PC-9 (cell line): ENCODE measurements at regions not wholly inside any gene's neighbourhood (a gene's known extent, or its start where the extent isn't known, plus 50 kb on each side); places are given as distances from the start of the nearest gene placed in this dataset.

Source experiments
- BruUV-seq: library from RNA; stranded (reverse); fragments of 400-500 nt; replicated peaks from 2 replicates; lab custom pipeline; 2021; lab: Mats Ljungman, UMichigan
- CTCF ChIA-PET: fragments of 300-600 bp; sonication (Branson Sonifier 250); formaldehyde crosslinking; loops from one replicate; lab custom pipeline; 2022; ENCODE audit warnings: antibody characterized with exemption; lab: Charles Lee
- POLR2A ChIA-PET: fragments of 300-600 bp; sonication (Branson Sonifier 250); formaldehyde crosslinking; loops from one replicate; lab custom pipeline; 2022; ENCODE audit warnings: antibody characterized with exemption; ENCODE audit not compliant: unreplicated experiment; lab: Charles Lee
- DNase-seq, 2 experiments: peaks; one replicate each; pipeline versions ENCODE4 v3.0.0 to v3.0.0-alpha.2; 2015 to 2022; ENCODE audit warnings: mixed read lengths in 1 of 2
- H2AFZ ChIP-seq: fragments of 200-600 bp; sonication (generic); 2 replicates; pipeline ENCODE4 v1.8.1; 2017; ENCODE audit warnings: antibody characterized with exemption
- H3F3A ChIP-seq: fragments of 200-600 bp; sonication (generic); 2 replicates; pipeline ENCODE4 v1.8.1; 2017; ENCODE audit warnings: antibody characterized with exemption, mild to moderate bottlenecking, low read depth; ENCODE audit not compliant: insufficient read depth
- H3K27ac ChIP-seq: fragments of 200-600 bp; sonication (generic); 2 replicates; pipeline ENCODE4 v1.6.1; 2016; ENCODE audit warnings: mixed run types
- H3K27me3 ChIP-seq: fragments of 200-600 bp; sonication (generic); 2 replicates; pipeline ENCODE4 v1.6.1; 2016; ENCODE audit warnings: low read depth, mixed run types; ENCODE audit not compliant: insufficient read depth
- H3K36me3 ChIP-seq: fragments of 200-600 bp; sonication (generic); 2 replicates; pipeline ENCODE4 v1.6.1; 2016; ENCODE audit warnings: low read depth, mixed run types
- H3K4me1 ChIP-seq: fragments of 200-600 bp; sonication (generic); replicated peaks from 2 replicates; pipeline ENCODE4 v1.6.1; 2016; ENCODE audit warnings: mixed run types; ENCODE audit not compliant: insufficient read depth
- H3K4me2 ChIP-seq: fragments of 200-600 bp; sonication (generic); 2 replicates; pipeline ENCODE4 v1.6.1; 2017; ENCODE audit warnings: mixed run types
- H3K4me3 ChIP-seq: fragments of 200-600 bp; sonication (generic); 2 replicates; pipeline ENCODE4 v1.6.1; 2016; ENCODE audit warnings: mixed run types
- H3K79me2 ChIP-seq: fragments of 200-600 bp; sonication (generic); 2 replicates; pipeline ENCODE4 v1.6.1; 2017; ENCODE audit warnings: low read depth, mixed run types
- H3K9me2 ChIP-seq: fragments of 200-600 bp; sonication (generic); 2 replicates; pipeline ENCODE4 v1.8.1; 2017; ENCODE audit warnings: mild to moderate bottlenecking; ENCODE audit not compliant: insufficient read depth
- H3K9me3 ChIP-seq: fragments of 200-600 bp; sonication (generic); 2 replicates; pipeline ENCODE4 v1.8.1; 2016; ENCODE audit warnings: low read depth; ENCODE audit not compliant: insufficient read depth
- H4K20me1 ChIP-seq: fragments of 200-600 bp; sonication (generic); 2 replicates; pipeline ENCODE4 v1.8.1; 2017; ENCODE audit not compliant: insufficient read depth
- CTCF ChIP-seq: fragments of 200-600 bp; sonication (generic); conservative IDR thresholded peaks from 2 replicates; pipeline ENCODE4 v1.6.1; 2017; ENCODE audit warnings: mixed run types, antibody characterized with exemption, mild to moderate bottlenecking, moderate library complexity
- EZH2 ChIP-seq: fragments of 200-600 bp; sonication (generic); IDR thresholded peaks from 2 replicates; pipeline ENCODE4 v1.8.0; 2017; ENCODE audit warnings: antibody characterized with exemption, low read depth
- intact Hi-C: fragments of 100-400 bp; cut with micrococcal nuclease; formaldehyde crosslinking; loops from one replicate; pipeline ENCODE4 v1.10.0; 2022; ENCODE audit not compliant: unreplicated experiment

GRCh38 chr2:133848111-133848649 is 279.9 kb upstream of the NCKAP5 start:
- no peaks in the 10 kb centered on the region for H3K36me3 ChIP-seq
- H3K4me1 ChIP-seq, result no peaks in the 10 kb centered on the region
- H3F3A ChIP-seq, result no peaks in the 10 kb centered on the region
- H3K4me2 ChIP-seq, result no peak overlapping the region
- intact Hi-C loops, result no loop called here
- ChIA-PET POLR2A (no interaction called here), CTCF (no interaction called here)
- H3K9me2 ChIP-seq, result no peaks in the 10 kb centered on the region
- H3K79me2 ChIP-seq, result no peaks in the 10 kb centered on the region
- no peaks in the 10 kb centered on the region for H4K20me1 ChIP-seq
- H3K9me3 ChIP-seq, result no peaks in the 10 kb centered on the region
- no peak overlapping the region for H3K4me3 ChIP-seq
- no peak overlapping the region for H3K27ac ChIP-seq
- no peak for DNase-seq
- no peak for TF ChIP-seq CTCF
- TF ChIP-seq EZH2, result no peak
- BruUV-seq, result no TSS peak
- H3K27me3 ChIP-seq, result peaks cover 20% of the 10 kb centered on the region; the same call in 1 of the 2 replicates
- no peak overlapping the region for H2AFZ ChIP-seq

GRCh38 chr2:133849341-133849740 is 281.1 kb upstream of the NCKAP5 start:
- Histone ChIP-seq H3K79me2 (no peaks in the 10 kb centered on the region), H3K9me2 (no peaks in the 10 kb centered on the region), H3K27me3 (peaks cover 20% of the 10 kb centered on the region; the same call in 1 of the 2 replicates), H3K4me1 (no peaks in the 10 kb centered on the region), H2AFZ (no peak overlapping the region), H3F3A (no peaks in the 10 kb centered on the region), H4K20me1 (no peaks in the 10 kb centered on the region), H3K27ac (no peak overlapping the region), H3K4me2 (no peak overlapping the region), H3K36me3 (no peaks in the 10 kb centered on the region), H3K9me3 (no peaks in the 10 kb centered on the region), H3K4me3 (no peak overlapping the region)
- intact Hi-C loops, result no loop called here
- POLR2A ChIA-PET, result no interaction called here
- no TSS peak for BruUV-seq
- DNase-seq, result no peak
- CTCF ChIA-PET, result no interaction called here
- no peak for TF ChIP-seq CTCF
- TF ChIP-seq EZH2, result no peak

- BruUV-seq, result no TSS peak
- H2AFZ ChIP-seq, result no peak overlapping the region
- H3K27me3 ChIP-seq, result peaks cover 32% of the 10 kb centered on the region
- POLR2A ChIA-PET, result no interaction called here
- TF ChIP-seq CTCF (no peak), EZH2 (no peak)
- no peaks in the 10 kb centered on the region for H4K20me1 ChIP-seq
- no peak overlapping the region for H3K4me3 ChIP-seq
- H3K27ac ChIP-seq, result no peak overlapping the region
- H3K4me1 ChIP-seq, result no peaks in the 10 kb centered on the region
- H3K79me2 ChIP-seq, result no peaks in the 10 kb centered on the region
- DNase-seq, result no peak
- CTCF ChIA-PET, result no interaction called here
- no peaks in the 10 kb centered on the region for H3K9me2 ChIP-seq
- H3K9me3 ChIP-seq, result no peaks in the 10 kb centered on the region
- H3K4me2 ChIP-seq, result no peak overlapping the region
- H3K36me3 ChIP-seq, result no peaks in the 10 kb centered on the region
- no peaks in the 10 kb centered on the region for H3F3A ChIP-seq
- intact Hi-C loops, result no loop called here
These were observed 286.4 kb upstream of the NCKAP5 start for GRCh38 chr2:133854603-133855200.
